IMR-90 (cell line): ENCODE measurements at regions not wholly inside any gene's neighbourhood (a gene's known extent, or its start where the extent isn't known, plus 50 kb on each side); places are given as distances from the start of the nearest gene placed in this dataset.
A peak's percentile ranks its signal among the peaks of the same experiment; 100 is the strongest.

Experiments used
- ATAC-seq: fragments of 200-7000 bp; cut with Tn5 transposase; 2 replicates; pipeline ENCODE4 v1.9.1; 2020; ENCODE audit warnings: low read depth, mild to moderate bottlenecking, moderate library complexity
- BruUV-seq: library from RNA; stranded (reverse); fragments of 400-500 nt; replicated peaks from 2 replicates; lab custom pipeline; 2021; lab: Mats Ljungman, UMichigan
- CTCF ChIA-PET: fragments of 300-600 bp; formaldehyde crosslinking; extraction: SDS; loops from one replicate; lab custom pipeline; 2021; ENCODE audit warnings: antibody characterized with exemption; lab: Yijun Ruan, JAX
- POLR2A ChIA-PET: fragments of 300-600 bp; sonication (Branson Sonifier 250); formaldehyde crosslinking; loops from one replicate; lab custom pipeline; 2022; ENCODE audit warnings: antibody characterized with exemption; ENCODE audit not compliant: unreplicated experiment; lab: Charles Lee
- DNase-seq: peaks from one replicate; pipeline ENCODE4 v3.0.0; 2013
- H2AFZ ChIP-seq: replicated peaks from 2 replicates; pipeline ENCODE3; 2013; ENCODE audit warnings: low read length, mild to moderate bottlenecking; ENCODE audit not compliant: poor library complexity
- H2AK5ac ChIP-seq: 2 replicates; pipeline ENCODE4 v1.6.1; 2013; ENCODE audit warnings: low read depth, low read length, inconsistent platforms
- H2AK9ac ChIP-seq: replicated peaks from 2 replicates; pipeline ENCODE3; 2013; ENCODE audit warnings: mild to moderate bottlenecking, low read depth, low read length, moderate library complexity; ENCODE audit not compliant: poor library complexity
- H2BK120ac ChIP-seq: 2 replicates; pipeline ENCODE4 v1.6.1; 2013; ENCODE audit warnings: low read depth, low read length, inconsistent platforms
- H2BK15ac ChIP-seq: 3 replicates; pipeline ENCODE4 v1.6.1; 2013; ENCODE audit warnings: low read depth, low read length, inconsistent platforms
- H2BK20ac ChIP-seq: 2 replicates; pipeline ENCODE4 v1.6.1; 2013; ENCODE audit warnings: low read depth, mild to moderate bottlenecking, inconsistent platforms, low read length, moderate library complexity
- H2BK5ac ChIP-seq: 2 replicates; pipeline ENCODE4 v1.6.1; 2013; ENCODE audit warnings: mild to moderate bottlenecking, low read depth, low read length, inconsistent platforms; ENCODE audit not compliant: poor library complexity, severe bottlenecking
- H3K14ac ChIP-seq: replicated peaks from 2 replicates; pipeline ENCODE4 v1.6.1; 2013; ENCODE audit warnings: low read depth, low read length, inconsistent platforms
- H3K18ac ChIP-seq: 2 replicates; pipeline ENCODE4 v1.6.1; 2013; ENCODE audit warnings: low read depth, low read length, control low read depth
- H3K23ac ChIP-seq: 2 replicates; pipeline ENCODE4 v1.6.1; 2013; ENCODE audit warnings: low read depth, low read length, inconsistent platforms
- H3K27ac ChIP-seq: 2 replicates; pipeline ENCODE4 v1.5.1; 2013; ENCODE audit warnings: mild to moderate bottlenecking, control low read depth, low read length; ENCODE audit not compliant: insufficient read depth
- H3K27me3 ChIP-seq: 2 replicates; pipeline ENCODE4 v1.6.1; 2013; ENCODE audit warnings: low read length; ENCODE audit not compliant: control insufficient read depth, insufficient read depth
- H3K36me3 ChIP-seq: 2 replicates; pipeline ENCODE4 v1.6.1; 2013; ENCODE audit warnings: low read length, mixed read lengths; ENCODE audit not compliant: control insufficient read depth, insufficient read depth
- H3K4ac ChIP-seq: 2 replicates; pipeline ENCODE4 v1.6.1; 2013; ENCODE audit warnings: low read depth, low read length, inconsistent platforms
- H3K4me1 ChIP-seq: 2 replicates; pipeline ENCODE4 v1.6.1; 2013; ENCODE audit warnings: low read length, mixed read lengths; ENCODE audit not compliant: control insufficient read depth, insufficient read depth
- H3K4me2 ChIP-seq: 2 replicates; pipeline ENCODE4 v1.6.1; 2013; ENCODE audit warnings: low read depth, mild to moderate bottlenecking, control low read depth, low read length, moderate library complexity
- H3K4me3 ChIP-seq: 2 replicates; pipeline ENCODE4 v1.5.1; 2013; ENCODE audit warnings: low read depth, mild to moderate bottlenecking, control low read depth, low read length, moderate library complexity; ENCODE audit not compliant: insufficient read depth
- H3K56ac ChIP-seq: 2 replicates; pipeline ENCODE4 v1.6.1; 2013; ENCODE audit warnings: low read length, inconsistent platforms; ENCODE audit not compliant: insufficient read depth; ENCODE audit errors: extremely low read depth
- H3K79me1 ChIP-seq, 2 experiments: 2 replicates each; pipeline ENCODE4 v1.6.1; 2013; ENCODE audit warnings: low read length in 2 of 2, inconsistent platforms in 1 of 2, low read depth in 1 of 2
- H3K9ac ChIP-seq: 2 replicates; pipeline ENCODE4 v1.6.1; 2013; ENCODE audit warnings: low read depth, low read length, control low read depth
- H3K9me1 ChIP-seq: 2 replicates; pipeline ENCODE4 v1.6.1; 2013; ENCODE audit warnings: low read length, inconsistent platforms; ENCODE audit not compliant: insufficient read depth
- H3K9me3 ChIP-seq: 2 replicates; pipeline ENCODE4 v1.6.1; 2013; ENCODE audit warnings: low read length; ENCODE audit not compliant: control insufficient read depth, insufficient read depth
- H4K20me1 ChIP-seq: 2 replicates; pipeline ENCODE4 v1.6.1; 2013; ENCODE audit warnings: low read length, inconsistent platforms; ENCODE audit not compliant: insufficient read depth
- H4K5ac ChIP-seq: 2 replicates; pipeline ENCODE4 v1.6.1; 2013; ENCODE audit warnings: mild to moderate bottlenecking, low read depth, low read length, control low read depth
- H4K8ac ChIP-seq, 2 experiments: 2 replicates each; pipeline ENCODE4 v1.6.1; 2013; ENCODE audit warnings: low read depth in 2 of 2, low read length in 2 of 2, control low read depth in 1 of 2, inconsistent platforms in 1 of 2
- H4K91ac ChIP-seq: 2 replicates; pipeline ENCODE4 v1.6.1; 2013; ENCODE audit warnings: low read depth, low read length, inconsistent platforms; ENCODE audit not compliant: insufficient read depth
- CEBPB ChIP-seq: IDR thresholded peaks from 2 replicates; pipeline ENCODE4 v1.6.1; 2012; ENCODE audit warnings: low read depth, low read length, improper control_type of control experiment
- RCOR1 ChIP-seq: IDR thresholded peaks from 2 replicates; pipeline ENCODE4 v1.6.1; 2012; ENCODE audit warnings: mild to moderate bottlenecking, low read length, improper control_type of control experiment; ENCODE audit not compliant: insufficient replicate concordance
- USF2 ChIP-seq: fragments of 150-350 bp; IDR thresholded peaks from 2 replicates; pipeline ENCODE4 v1.6.1; 2017; ENCODE audit warnings: mild to moderate bottlenecking, antibody characterized with exemption, low read length, low read depth
- WGBS, 2 experiments: methylation state at CpG; one replicate each; pipeline versions ENCODE4 v1.1.5 to v1.1.7; 2013; ENCODE audit warnings: missing lambda C conversion rate in 2 of 2; ENCODE audit not compliant: insufficient read length in 1 of 2; ENCODE audit errors: extremely low coverage in 2 of 2; 5-methylcytosine and 5-hydroxymethylcytosine counted together
- dilution Hi-C: fragments of 300-500 bp; cut with HindIII; formaldehyde crosslinking; loops from one replicate; pipeline ENCODE4 v1.14.3; 2018; ENCODE audit warnings: low sequenced_read_pairs; ENCODE audit not compliant: unreplicated experiment
- in situ Hi-C: fragments of 300-500 bp; cut with MboI; formaldehyde crosslinking; loops from 3 replicates; pipeline ENCODE4 v1.14.3; 2019; ENCODE audit warnings: low sequenced_read_pairs, inconsistent platforms, mixed read lengths
- intact Hi-C: fragments of 100-400 bp; cut with micrococcal nuclease; formaldehyde crosslinking; loops from 2 replicates; pipeline ENCODE4 v1.10.0; 2022

GRCh38 chr7:81433692-81434331 is 336.0 kb downstream of the HGF start:
- no peak overlapping the region for H4K8ac ChIP-seq
- H2BK20ac ChIP-seq, result no peak overlapping the region
- no peak overlapping the region for H2AK5ac ChIP-seq
- no peak overlapping the region for H4K91ac ChIP-seq
- H3K36me3 ChIP-seq, result no peaks in the 10 kb centered on the region
- no peak overlapping the region for H2BK120ac ChIP-seq
- no peak for ATAC-seq
- H3K4me2 ChIP-seq, result no peak overlapping the region
- DNase-seq, result no peak
- no peak overlapping the region for H3K27ac ChIP-seq
- no peaks in the 10 kb centered on the region for H3K9me1 ChIP-seq
- dilution Hi-C loops, result no loop called here
- intact Hi-C loops, result no loop called here
- no peak overlapping the region for H3K4ac ChIP-seq
- 75% methylated on average over 1 of the region's 3 CpGs; no CpG with 5 or more reads in 1 of the 2 experiments for WGBS, 2 experiments
- H3K4me3 ChIP-seq, result no peak overlapping the region
- H2BK5ac ChIP-seq, result no peak overlapping the region
- BruUV-seq, result no TSS peak
- POLR2A ChIA-PET, result no interaction called here
- no peaks in the 10 kb centered on the region for H3K9me3 ChIP-seq
- no peak overlapping the region for H2BK15ac ChIP-seq
- H4K5ac ChIP-seq, result no peak overlapping the region
- CTCF ChIA-PET, result no interaction called here
- H3K18ac ChIP-seq, result no peak overlapping the region
- H2AK9ac ChIP-seq, result no peak overlapping the region
- H3K23ac ChIP-seq, result no peak overlapping the region
- H2AFZ ChIP-seq, result no peak overlapping the region
- H3K9ac ChIP-seq, result no peak overlapping the region
- no peaks in the 10 kb centered on the region for H3K27me3 ChIP-seq
- no peaks in the 10 kb centered on the region for H3K79me1 ChIP-seq
- H3K14ac ChIP-seq, result no peak overlapping the region
- TF ChIP-seq CEBPB, result 0 out of 2 replicates have a peak, but pooled peaks have one; percentile 25
- TF ChIP-seq RCOR1, result no peak
- TF ChIP-seq USF2, result no peak
- H4K20me1 ChIP-seq, result no peaks in the 10 kb centered on the region
- no peak overlapping the region for H3K56ac ChIP-seq
- in situ Hi-C loops, result loop anchor here (10.0 kb wide), 1 partner anchor 159 kb away; no protein-coding TSS in a partner anchor
- H3K4me1 ChIP-seq, result no peaks in the 10 kb centered on the region
